ENCODE measurements at regions not wholly inside any gene's neighbourhood (a gene's known extent, or its start where the extent isn't known, plus 50 kb on each side); places are given as distances from the start of the nearest gene placed in this dataset.
"Not testable (repeated sequence)": the region's sequence is repeated elsewhere in the genome, so short reads cannot be mapped to it uniquely, and the experiment has no call there.

- DNase-seq (ENCODE audit: low read depth), result no peak
These were observed 352.5 kb downstream of the NPIPA8 start for GRCh38 chr16:17983847-17984639.

- no peak for DNase-seq (ENCODE audit: low read depth)
These were observed 353.4 kb downstream of the NPIPA8 start for GRCh38 chr16:17983114-17983513.

DNA sequence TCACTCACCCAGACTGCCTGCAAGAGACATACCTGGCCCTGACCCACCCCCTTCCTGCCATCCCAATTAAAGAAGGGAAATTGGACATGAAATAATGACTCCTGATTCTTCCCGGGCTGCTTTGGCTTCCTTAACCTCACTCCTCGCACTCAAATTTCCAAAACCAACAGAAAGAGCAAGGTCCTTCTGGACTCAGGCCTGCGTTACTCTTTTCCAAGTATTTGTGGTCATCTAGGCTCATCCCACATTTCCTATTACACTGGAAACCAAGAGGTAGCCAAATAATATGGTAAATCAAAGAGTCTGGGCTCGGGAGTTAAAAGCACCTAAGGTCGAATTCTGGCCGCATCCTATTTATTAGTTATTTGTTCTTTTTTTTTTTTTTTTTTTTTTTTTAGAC lies 359.3 kb downstream of the NPIPA8 start:
- no peak for DNase-seq (ENCODE audit: low read depth)

- no peak for DNase-seq (ENCODE audit: low read depth)
These were observed 364.0 kb downstream of the NPIPA8 start for GRCh38 chr16:17972460-17972943.

DNA sequence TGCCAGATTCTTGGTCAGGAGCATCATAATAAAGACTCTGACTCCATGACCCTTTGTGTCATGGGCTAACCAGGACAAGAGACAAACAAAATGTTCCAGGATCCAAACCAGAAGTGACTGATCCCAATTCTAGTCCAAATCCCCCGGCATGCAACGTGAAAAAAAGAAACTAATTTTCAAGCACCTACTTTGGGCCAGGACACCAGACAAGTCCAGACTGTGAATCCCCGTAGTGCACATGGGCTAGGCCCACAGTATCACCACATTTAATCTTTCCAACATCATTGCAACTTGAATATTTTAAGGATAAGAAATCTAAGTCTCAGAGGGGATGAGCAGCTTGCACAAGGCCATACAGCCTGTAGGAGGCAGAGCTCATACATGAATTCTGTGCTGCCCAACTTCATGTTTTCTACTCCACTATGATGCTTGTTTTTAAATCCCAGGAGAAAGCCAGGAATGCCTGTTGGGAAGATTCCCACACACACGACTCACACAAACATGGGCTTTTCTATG lies 365.7 kb downstream of the NPIPA8 start:
- DNase-seq (ENCODE audit: low read depth), result no peak

GRCh38 chr16:17970157-17970765 lies 366.3 kb downstream of the NPIPA8 start:
- DNase-seq (ENCODE audit: low read depth), result no peak

DNA sequence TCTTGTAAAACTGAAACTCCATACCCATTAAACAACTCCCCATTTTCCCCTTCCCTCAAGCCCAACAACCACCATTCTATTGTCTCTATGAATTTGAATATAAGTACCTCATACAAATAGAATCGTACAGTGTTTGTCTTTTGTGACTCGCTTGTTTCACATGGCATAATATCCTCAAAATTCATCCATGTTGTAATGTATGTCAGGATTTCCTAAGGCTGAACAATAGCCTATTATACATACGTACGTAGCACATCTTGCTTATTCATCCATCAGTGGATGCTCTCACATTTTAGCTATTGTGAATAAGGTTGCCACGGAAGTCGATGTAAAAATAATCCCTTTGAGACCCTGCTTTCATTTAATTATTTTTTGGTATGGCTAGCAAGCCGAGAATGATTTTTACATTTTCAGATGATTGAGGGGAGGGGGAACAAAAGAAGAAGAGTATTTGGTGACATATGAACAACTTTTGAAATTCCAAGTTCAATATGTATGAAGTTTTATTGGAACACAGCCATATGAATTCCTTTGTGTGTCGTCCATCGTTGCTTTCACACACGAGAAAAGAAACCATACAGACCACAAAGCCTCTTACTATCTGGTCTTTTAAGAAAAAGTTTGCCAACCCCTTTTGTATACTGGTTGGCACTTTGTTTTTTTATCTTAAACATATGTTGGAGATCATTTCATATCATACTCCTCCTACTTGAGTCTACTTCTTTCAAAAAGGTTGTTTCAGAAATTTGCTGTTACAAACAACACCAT lies 371.2 kb downstream of the NPIPA8 start:
- DNase-seq (ENCODE audit: low read depth), result no peak

- DNase-seq (ENCODE audit: low read depth), result no peak
These were observed 372.3 kb downstream of the NPIPA8 start for GRCh38 chr16:17964196-17964595.

DNA sequence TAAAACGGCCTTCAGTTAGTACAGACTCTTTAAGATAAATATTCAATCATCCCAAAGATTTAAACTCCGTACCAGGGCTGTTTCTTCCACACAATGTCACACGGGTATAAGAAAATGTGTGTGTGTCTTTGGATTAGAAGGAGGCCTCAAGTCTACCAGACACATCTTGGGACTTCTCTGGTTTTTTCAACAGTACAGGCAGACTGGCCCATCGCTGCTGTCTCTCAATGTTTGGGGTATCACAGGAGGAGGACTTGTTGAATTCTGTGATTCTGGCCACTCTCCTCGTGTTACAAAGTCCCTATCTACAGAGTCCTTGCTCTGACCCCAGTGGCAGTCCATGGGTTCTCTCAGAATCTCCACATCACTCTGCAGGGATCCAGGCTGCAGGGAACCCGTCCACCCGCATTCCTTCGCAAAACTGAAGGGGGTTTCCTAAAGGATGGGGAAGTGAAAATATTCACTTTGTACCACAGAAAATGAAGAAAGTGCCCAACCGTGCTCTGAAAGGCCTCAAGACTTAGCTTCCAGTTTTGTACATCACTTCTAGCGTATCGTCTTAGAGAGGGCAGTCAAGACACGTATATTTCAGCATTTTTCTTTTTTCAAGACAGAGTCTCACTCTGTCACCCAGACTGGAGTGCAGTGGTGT lies 373.2 kb downstream of the NPIPA8 start:
- no peak for DNase-seq (ENCODE audit: low read depth)

DNA sequence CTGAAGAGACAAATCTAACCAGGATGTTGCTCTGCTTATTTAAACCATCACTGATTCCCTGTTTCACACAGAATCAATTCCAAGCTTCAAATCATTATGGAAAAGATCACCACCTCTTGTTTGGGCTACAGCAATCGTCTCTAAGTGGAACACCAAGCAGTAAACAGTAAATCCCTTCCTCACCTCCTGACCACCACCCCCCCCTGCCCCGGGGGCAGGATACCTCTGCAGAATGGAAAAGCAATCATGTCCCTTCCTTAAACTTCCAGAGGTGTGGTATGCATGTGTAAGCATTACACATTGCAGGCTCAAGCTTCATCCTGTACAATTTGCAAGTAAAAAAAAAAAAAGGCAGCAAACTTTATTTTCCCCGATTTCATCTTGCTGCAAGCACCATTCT lies 373.8 kb downstream of the NPIPA8 start:
- no peak for DNase-seq (ENCODE audit: low read depth)

DNA sequence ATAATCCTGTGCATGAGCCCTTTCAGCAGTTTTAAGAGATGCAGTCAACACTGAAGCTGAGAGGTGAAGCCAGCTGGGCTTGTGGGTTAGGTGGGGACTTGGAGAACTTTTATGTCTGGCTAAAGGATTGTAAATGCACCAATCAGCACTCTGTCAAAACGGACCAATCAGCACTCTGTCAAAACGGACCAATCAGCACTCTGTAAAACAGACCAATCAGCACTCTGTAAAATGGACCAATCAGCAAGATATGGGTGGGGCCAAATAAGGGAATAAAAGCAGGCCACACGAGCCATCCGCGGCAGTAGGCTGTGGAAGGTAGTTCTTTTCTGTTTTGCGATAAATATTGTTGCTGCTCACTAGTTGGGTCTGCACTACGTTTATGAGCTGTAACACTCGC lies 374.7 kb downstream of the NPIPA8 start:
- DNase-seq (ENCODE audit: low read depth), result not testable (repeated sequence)

DNA sequence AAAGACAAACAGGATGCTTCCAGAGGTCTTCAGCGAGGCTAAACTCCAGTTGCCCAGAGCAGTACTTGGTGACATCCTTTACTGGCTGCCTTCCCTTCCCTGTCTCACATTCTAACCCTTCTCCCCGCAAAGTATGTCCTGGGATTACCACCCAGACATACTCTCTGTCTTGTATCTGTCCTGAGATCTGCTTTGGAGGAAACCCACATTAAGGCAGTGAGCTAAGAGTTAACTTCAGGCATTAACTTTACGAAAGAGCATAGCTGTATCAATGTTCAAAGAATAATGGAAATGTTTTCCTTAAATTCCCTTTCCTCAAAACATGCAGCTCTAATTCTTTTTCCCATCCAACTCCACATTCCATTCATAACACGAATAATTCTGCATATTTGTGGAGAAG lies 385.2 kb downstream of the NPIPA8 start:
- DNase-seq (ENCODE audit: low read depth), result no peak

DNA sequence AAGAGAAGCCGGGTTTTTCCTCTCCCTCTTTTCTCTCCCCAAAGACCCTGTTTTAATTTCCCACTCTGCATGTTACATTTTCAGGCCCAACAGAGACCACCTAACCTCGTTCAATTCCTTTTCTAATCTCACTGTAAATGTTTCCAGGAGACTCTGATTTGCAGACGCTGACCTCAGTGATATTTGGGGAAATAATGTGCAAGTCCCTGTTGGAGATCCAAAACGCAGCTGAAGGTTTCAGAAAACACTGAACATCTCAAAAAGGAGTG lies 386.6 kb downstream of the NPIPA8 start:
- DNase-seq (ENCODE audit: low read depth), result no peak

DNA sequence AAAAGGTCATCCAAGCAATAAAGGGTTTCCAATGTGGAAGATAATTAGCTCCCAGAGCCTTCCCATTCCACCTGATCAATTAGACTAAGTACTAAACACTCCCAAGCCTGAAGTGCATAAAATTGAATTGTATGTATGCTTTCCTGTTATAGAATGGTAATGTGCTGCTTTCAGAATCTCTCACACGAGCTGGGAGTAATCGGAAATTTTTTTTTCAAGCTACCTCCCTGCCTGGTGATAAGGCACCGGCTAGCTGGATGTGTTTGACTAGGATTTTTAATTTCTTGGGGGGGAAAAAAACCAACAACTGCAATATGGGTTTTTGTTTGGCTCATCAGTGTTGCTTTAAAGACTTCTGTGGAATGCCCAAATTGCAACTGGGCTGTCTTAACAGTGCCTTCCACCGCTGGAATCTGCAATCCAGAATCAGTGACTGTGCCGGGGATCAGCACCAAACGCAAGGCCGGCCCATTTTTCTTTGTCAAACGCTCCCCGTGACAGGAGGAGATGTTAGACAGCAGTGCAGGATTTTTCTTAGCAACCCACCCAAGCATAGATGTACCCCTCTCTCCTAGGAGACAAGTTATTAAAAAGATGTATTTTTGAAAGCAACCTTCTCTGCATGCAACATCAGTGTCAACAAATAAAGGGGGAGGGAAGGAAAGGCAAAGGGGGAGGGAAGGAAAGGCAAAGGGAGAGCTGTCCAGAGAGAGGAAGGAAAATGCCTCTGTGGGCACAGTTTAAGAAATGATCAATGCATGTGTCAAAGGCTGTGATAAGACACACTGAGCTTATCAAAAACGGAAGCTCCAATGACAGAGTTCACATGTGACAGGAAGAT lies 387.2 kb downstream of the NPIPA8 start:
- no peak for DNase-seq (ENCODE audit: low read depth)

GRCh38 chr16:17947637-17948036 lies 388.9 kb downstream of the NPIPA8 start:
- no peak for DNase-seq (ENCODE audit: low read depth)

- DNase-seq (ENCODE audit: low read depth), result no peak
These were observed 389.4 kb downstream of the NPIPA8 start for GRCh38 chr16:17947165-17947564.

- no peak for DNase-seq (ENCODE audit: low read depth)
These were observed 391.4 kb downstream of the NPIPA8 start for GRCh38 chr16:17945080-17945601.

- no peak for DNase-seq (ENCODE audit: low read depth)
These were observed 392.2 kb downstream of the NPIPA8 start for GRCh38 chr16:17944345-17944744.

GRCh38 chr16:17942067-17942466 lies 394.5 kb downstream of the NPIPA8 start:
- no peak for DNase-seq (ENCODE audit: low read depth)

GRCh38 chr16:17940584-17941364 lies 395.8 kb downstream of the NPIPA8 start:
- no peak for DNase-seq (ENCODE audit: low read depth)
